HG03060 (cell line): ENCODE measurements at regions not wholly inside any gene's neighbourhood (a gene's known extent, or its start where the extent isn't known, plus 50 kb on each side); places are given as distances from the start of the nearest gene placed in this dataset.
A peak's percentile ranks its signal among the peaks of the same experiment; 100 is the strongest.
"Not testable (repeated sequence)": the region's sequence is repeated elsewhere in the genome, so short reads cannot be mapped to it uniquely, and the experiment has no call there.

Source experiments
- ATAC-seq: cut with Tn5 transposase; IDR thresholded peaks from one replicate; pipeline ENCODE4 v1.9.1; 2021; ENCODE audit warnings: low read depth, moderate number of reproducible peaks; ENCODE audit not compliant: unreplicated experiment

DNA sequence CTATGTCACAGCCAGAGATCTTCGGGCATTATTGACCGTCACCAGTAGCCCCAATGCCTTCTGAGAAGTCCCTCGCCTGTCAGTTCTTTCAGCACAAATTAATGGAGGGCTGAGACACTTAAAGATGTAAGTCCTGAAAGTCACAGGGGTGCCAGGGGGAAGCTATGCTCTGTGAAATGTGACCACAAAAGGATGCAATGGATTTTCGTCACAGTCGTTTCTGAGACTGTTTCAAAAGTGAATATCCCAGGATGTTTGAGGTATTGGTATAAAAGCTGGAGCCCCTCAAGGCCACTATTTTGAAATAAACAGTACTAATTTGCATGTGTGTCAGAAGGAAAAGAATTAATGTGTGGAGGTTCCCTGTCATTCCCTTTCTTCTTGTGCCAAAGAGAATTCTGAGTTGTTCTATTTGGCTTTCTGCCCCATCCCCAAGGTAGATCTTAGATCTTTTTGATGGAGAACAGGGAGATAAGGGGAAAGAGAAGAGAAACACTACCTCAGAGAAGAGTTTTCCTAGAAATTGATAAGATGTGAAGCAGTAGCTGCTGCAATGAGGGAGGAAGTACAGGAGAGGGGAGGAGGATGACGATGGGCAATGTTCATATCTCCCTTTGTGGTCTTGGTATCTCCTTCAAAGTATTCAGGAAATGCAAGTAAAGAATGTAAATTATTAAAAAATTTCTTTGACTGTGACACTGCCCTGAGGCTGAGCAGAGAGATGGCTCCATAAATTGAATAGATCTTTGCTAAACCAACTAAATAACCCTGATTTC is 101.8 kb upstream of the NAP1L1 start:
- no peak for ATAC-seq

GRCh38 chr12:76183459-76184186 is 99.1 kb upstream of the NAP1L1 start:
- ATAC-seq: peak; percentile 85

- no peak for ATAC-seq
Observed at GRCh38 chr12:76180401-76181277, 96.2 kb upstream of the NAP1L1 start.

DNA sequence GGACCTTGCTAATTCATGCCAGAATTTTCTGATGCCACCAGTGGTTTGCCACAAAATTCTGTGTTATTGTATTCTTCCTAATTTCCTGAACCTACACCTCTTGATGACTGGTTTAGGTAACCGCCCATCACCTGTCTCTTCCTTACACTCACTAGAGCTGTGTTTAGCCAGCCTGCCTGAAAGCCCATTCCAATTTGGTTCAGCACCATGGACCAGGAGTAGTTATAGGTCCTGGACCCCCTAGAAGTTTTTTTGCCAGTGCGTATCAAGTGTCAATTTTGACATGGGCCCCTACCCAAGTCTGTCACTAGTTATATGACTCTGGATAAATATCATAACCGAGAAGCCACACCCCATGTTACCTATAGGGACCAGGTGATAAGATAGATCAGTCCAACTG is 94.0 kb upstream of the NAP1L1 start:
- no peak for ATAC-seq

- ATAC-seq: no peak
Observed at GRCh38 chr12:76177821-76178220, 93.3 kb upstream of the NAP1L1 start.

GRCh38 chr12:76176940-76177339 is 92.5 kb upstream of the NAP1L1 start:
- no peak for ATAC-seq

DNA sequence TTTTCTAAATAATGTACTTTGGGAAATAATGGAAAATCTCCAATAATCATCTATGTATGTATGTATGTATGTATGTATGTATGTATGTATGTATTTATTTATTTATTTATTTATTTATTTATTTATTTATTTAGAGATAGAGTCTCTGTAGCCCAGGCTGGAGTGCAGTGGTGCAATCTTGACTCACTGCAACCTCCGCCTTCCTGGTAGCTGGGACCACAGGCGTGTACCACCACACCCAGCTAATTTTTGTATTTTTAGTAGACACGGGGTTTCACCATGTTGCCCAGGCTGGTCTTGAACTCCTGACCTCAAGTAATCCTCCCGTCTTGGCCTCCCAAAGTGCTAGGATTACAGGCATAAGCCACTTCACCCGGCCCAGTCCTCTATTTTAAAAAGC is 91.5 kb upstream of the NAP1L1 start:
- ATAC-seq: not testable (repeated sequence)

GRCh38 chr12:76173756-76174155 is 89.3 kb upstream of the NAP1L1 start:
- ATAC-seq: no peak

GRCh38 chr12:76158518-76159321 is 74.2 kb upstream of the NAP1L1 start:
- ATAC-seq: peak; percentile 98

DNA sequence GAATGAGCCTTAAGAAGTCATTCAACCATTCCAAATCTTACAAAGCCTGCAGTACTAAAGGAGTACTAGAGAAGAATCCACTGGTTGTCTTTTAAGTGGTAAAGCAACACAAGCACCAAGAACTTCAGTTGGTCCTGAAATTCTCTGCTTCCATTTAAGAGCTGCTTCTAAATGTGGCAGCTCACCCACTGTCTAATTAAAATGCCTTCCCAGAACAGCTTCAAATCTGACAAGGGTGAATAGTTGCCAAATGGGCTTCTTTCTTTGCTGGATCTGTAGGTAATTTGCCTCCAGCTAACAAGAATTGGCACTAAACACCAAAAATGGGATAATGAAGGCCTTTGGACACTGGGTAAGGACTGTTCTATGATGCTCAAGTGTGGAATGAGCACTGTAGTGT is 72.2 kb upstream of the NAP1L1 start:
- ATAC-seq: no peak

DNA sequence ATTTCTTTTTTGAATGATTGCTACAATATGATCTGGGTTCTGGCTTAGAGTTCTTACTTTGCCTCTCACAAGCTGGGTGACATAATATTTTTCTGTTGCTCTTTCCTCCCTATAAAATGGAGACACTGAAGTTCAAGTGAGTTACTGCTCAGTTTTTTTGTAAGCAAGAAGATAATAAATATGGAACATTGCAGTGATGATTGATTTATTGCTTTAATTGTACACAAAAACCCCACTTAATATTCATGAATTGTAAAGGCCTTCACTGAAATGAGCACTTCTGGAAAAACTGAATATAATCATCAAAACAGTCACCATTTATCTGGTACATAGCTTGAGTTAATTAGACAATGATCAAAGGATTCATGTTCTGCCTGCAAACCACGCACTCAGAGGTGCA is 71.8 kb upstream of the NAP1L1 start:
- no peak for ATAC-seq

GRCh38 chr12:76155157-76155670 is 70.7 kb upstream of the NAP1L1 start:
- no peak for ATAC-seq

GRCh38 chr12:76153616-76154015 is 69.1 kb upstream of the NAP1L1 start:
- no peak for ATAC-seq

GRCh38 chr12:76152181-76152807 is 67.8 kb upstream of the NAP1L1 start:
- ATAC-seq: peak; percentile 87

GRCh38 chr12:76144245-76144549 is 59.7 kb upstream of the NAP1L1 start:
- no peak for ATAC-seq

GRCh38 chr12:76143343-76144244 is 59.1 kb upstream of the NAP1L1 start:
- peak; percentile 77 for ATAC-seq

GRCh38 chr12:76142305-76142704 is 57.8 kb upstream of the NAP1L1 start:
- no peak for ATAC-seq

- no peak for ATAC-seq
Observed at GRCh38 chr12:76138656-76139055, 54.2 kb upstream of the NAP1L1 start.

DNA sequence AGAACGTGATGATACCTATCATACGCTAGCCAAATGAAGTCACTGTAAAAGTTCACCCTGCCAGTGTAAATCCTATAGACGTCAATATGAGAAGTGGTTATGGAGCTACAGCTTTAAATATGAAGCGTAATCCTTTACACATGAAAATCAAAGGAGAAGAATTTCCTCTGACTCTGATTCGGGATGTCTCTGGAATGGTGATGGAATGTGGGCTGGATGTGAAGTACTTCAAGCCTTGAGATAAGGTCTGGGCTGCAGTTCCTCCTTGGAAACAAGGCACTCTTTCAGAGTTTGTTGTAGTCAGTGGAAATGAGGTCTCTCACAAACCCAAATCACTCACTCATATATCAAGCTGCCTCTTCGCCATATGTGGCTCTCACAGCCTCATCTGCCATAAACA is 53.1 kb upstream of the NAP1L1 start:
- no peak for ATAC-seq
